KG1 (cell line): ENCODE measurements at regions not wholly inside any gene's neighbourhood (a gene's known extent, or its start where the extent isn't known, plus 50 kb on each side); places are given as distances from the start of the nearest gene placed in this dataset.

Source experiments
- DNase-seq: peaks from one replicate; lab custom pipeline; 2025; lab: John Stamatoyannopoulos, UW

GRCh38 chr4:81946996-81947395, 426.8 kb downstream of the HNRNPD start:
- no peak for DNase-seq

GRCh38 chr4:81930506-81931238, 443.1 kb downstream of the HNRNPD start:
- DNase-seq, result no peak

GRCh38 chr4:81923140-81923539, 450.7 kb downstream of the HNRNPD start:
- DNase-seq, result no peak

GRCh38 chr4:81922313-81922712, 450.6 kb upstream of the RASGEF1B start:
- DNase-seq, result no peak

GRCh38 chr4:81921751-81922159, 450.0 kb upstream of the RASGEF1B start:
- DNase-seq, result no peak

- DNase-seq, result no peak
These were observed 448.1 kb upstream of the RASGEF1B start for GRCh38 chr4:81919810-81920209.

- no peak for DNase-seq
These were observed 447.5 kb upstream of the RASGEF1B start for GRCh38 chr4:81919223-81919622.

- DNase-seq, result no peak
These were observed 443.7 kb upstream of the RASGEF1B start for GRCh38 chr4:81915430-81915829.

- no peak for DNase-seq
These were observed 442.9 kb upstream of the RASGEF1B start for GRCh38 chr4:81914623-81915022.

GRCh38 chr4:81913427-81913879, 441.7 kb upstream of the RASGEF1B start:
- peak; percentile 36 for DNase-seq

GRCh38 chr4:81912376-81913030, 440.8 kb upstream of the RASGEF1B start:
- DNase-seq, result no peak

- DNase-seq, result no peak
These were observed 435.2 kb upstream of the RASGEF1B start for GRCh38 chr4:81906905-81907304.

- DNase-seq, result peak; percentile 13
These were observed 434.3 kb upstream of the RASGEF1B start for GRCh38 chr4:81905971-81906370.

GRCh38 chr4:81904121-81904520, 432.4 kb upstream of the RASGEF1B start:
- no peak for DNase-seq

GRCh38 chr4:81903212-81903611, 431.5 kb upstream of the RASGEF1B start:
- DNase-seq, result no peak

- no peak for DNase-seq
These were observed 427.3 kb upstream of the RASGEF1B start for GRCh38 chr4:81898862-81899504.

- DNase-seq, result no peak
These were observed 425.2 kb upstream of the RASGEF1B start for GRCh38 chr4:81896936-81897335.

GRCh38 chr4:81891005-81891996, 419.6 kb upstream of the RASGEF1B start:
- no peak for DNase-seq

- DNase-seq, result no peak
These were observed 413.3 kb upstream of the RASGEF1B start for GRCh38 chr4:81884986-81885385.

- no peak for DNase-seq
These were observed 412.1 kb upstream of the RASGEF1B start for GRCh38 chr4:81883530-81884450.

GRCh38 chr4:81883004-81883403, 411.3 kb upstream of the RASGEF1B start:
- no peak for DNase-seq
